ENCODE measurements at regions not wholly inside any gene's neighbourhood (a gene's known extent, or its start where the extent isn't known, plus 50 kb on each side); places are given as distances from the start of the nearest gene placed in this dataset.

- Histone ChIP-seq H3K36me3 (ENCODE audit: insufficient read depth, low read length) (no peaks in the 10 kb centered on the region), H3K9me3 (ENCODE audit: control insufficient read depth, insufficient read depth, low read length) (no peaks in the 10 kb centered on the region), H3K9ac (ENCODE audit: low read depth, low read length) (no peak overlapping the region), H3K4me1 (ENCODE audit: insufficient read depth, low read length) (no peaks in the 10 kb centered on the region)
Observed at GRCh38 chr5:61915646-61916045, 390.4 kb upstream of the KIF2A start.

GRCh38 chr5:61916621-61917620 is 389.1 kb upstream of the KIF2A start:
- Histone ChIP-seq H3K9me3 (ENCODE audit: control insufficient read depth, insufficient read depth, low read length) (no peaks in the 10 kb centered on the region), H3K9ac (ENCODE audit: low read depth, low read length) (no peak overlapping the region)

GRCh38 chr5:61918611-61919010 is 387.4 kb upstream of the KIF2A start:
- no peaks in the 10 kb centered on the region for H3K9me3 ChIP-seq (ENCODE audit: control insufficient read depth, insufficient read depth, low read length)
- peaks cover 7% of the 10 kb centered on the region for H3K4me1 ChIP-seq (ENCODE audit: insufficient read depth, low read length)
- no peak overlapping the region for H3K9ac ChIP-seq (ENCODE audit: low read depth, low read length)
- H3K36me3 ChIP-seq (ENCODE audit: insufficient read depth, low read length), result no peaks in the 10 kb centered on the region

More at GRCh38 chr5:61916621-61917620, 389.1 kb upstream of the KIF2A start:
- H3K4me1 ChIP-seq (ENCODE audit: insufficient read depth, low read length), result no peaks in the 10 kb centered on the region
- no peaks in the 10 kb centered on the region for H3K36me3 ChIP-seq (ENCODE audit: insufficient read depth, low read length)

- Histone ChIP-seq H3K4me1 (ENCODE audit: insufficient read depth, low read length) (peaks cover 9% of the 10 kb centered on the region), H3K9ac (ENCODE audit: low read depth, low read length) (no peak overlapping the region), H3K36me3 (ENCODE audit: insufficient read depth, low read length) (no peaks in the 10 kb centered on the region), H3K9me3 (ENCODE audit: control insufficient read depth, insufficient read depth, low read length) (no peaks in the 10 kb centered on the region)
Observed at GRCh38 chr5:61919920-61920319, 386.1 kb upstream of the KIF2A start.

- Histone ChIP-seq H3K9ac (ENCODE audit: low read depth, low read length) (no peak overlapping the region), H3K36me3 (ENCODE audit: insufficient read depth, low read length) (no peaks in the 10 kb centered on the region), H3K4me1 (ENCODE audit: insufficient read depth, low read length) (peaks cover 9% of the 10 kb centered on the region), H3K9me3 (ENCODE audit: control insufficient read depth, insufficient read depth, low read length) (no peaks in the 10 kb centered on the region)
Observed at GRCh38 chr5:61924251-61924650, 381.8 kb upstream of the KIF2A start.

DNA sequence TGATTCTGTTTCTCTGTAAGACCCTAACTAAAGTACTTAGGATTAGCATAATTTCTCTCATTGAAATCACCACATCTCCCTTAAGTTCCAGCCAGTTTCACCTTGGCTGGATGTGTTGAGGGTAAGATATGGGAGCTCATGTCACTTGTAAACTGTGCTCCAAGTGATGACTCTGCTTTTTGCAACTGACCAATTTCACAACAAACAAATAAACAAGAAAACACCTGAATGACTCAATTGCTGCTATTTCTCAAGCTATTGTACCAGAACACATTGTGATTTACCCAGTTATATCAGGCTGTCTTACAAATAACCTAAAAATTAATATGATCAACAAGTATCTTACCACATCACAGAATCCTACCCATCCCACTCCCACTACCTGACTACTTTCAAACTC is 379.1 kb upstream of the KIF2A start:
- Histone ChIP-seq H3K9me3 (ENCODE audit: control insufficient read depth, insufficient read depth, low read length) (no peaks in the 10 kb centered on the region), H3K36me3 (ENCODE audit: insufficient read depth, low read length) (no peaks in the 10 kb centered on the region), H3K9ac (ENCODE audit: low read depth, low read length) (no peak overlapping the region), H3K4me1 (ENCODE audit: insufficient read depth, low read length) (peaks cover 9% of the 10 kb centered on the region)

DNA sequence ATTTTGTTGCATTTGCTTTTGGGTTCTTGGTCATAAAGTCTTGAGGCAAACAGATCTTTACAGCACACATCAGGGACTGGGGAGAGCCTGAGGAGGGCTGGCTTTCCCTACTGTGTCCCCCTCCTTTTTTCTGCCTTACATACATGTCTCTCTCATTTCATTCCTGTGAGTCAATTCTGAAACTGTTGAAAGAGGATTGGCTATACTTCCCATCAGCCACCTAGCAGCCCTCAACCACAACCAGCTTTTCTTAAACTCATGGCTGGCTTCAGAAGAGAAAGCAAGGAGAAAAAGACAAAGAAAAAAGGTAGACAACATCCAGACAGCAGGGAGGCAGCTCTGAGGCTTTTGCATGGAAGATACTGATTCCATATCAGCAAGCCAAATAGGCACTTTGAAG is 374.8 kb upstream of the KIF2A start:
- Histone ChIP-seq H3K36me3 (ENCODE audit: insufficient read depth, low read length) (no peaks in the 10 kb centered on the region), H3K9me3 (ENCODE audit: control insufficient read depth, insufficient read depth, low read length) (no peaks in the 10 kb centered on the region), H3K9ac (ENCODE audit: low read depth, low read length) (no peak overlapping the region), H3K4me1 (ENCODE audit: insufficient read depth, low read length) (no peaks in the 10 kb centered on the region)

DNA sequence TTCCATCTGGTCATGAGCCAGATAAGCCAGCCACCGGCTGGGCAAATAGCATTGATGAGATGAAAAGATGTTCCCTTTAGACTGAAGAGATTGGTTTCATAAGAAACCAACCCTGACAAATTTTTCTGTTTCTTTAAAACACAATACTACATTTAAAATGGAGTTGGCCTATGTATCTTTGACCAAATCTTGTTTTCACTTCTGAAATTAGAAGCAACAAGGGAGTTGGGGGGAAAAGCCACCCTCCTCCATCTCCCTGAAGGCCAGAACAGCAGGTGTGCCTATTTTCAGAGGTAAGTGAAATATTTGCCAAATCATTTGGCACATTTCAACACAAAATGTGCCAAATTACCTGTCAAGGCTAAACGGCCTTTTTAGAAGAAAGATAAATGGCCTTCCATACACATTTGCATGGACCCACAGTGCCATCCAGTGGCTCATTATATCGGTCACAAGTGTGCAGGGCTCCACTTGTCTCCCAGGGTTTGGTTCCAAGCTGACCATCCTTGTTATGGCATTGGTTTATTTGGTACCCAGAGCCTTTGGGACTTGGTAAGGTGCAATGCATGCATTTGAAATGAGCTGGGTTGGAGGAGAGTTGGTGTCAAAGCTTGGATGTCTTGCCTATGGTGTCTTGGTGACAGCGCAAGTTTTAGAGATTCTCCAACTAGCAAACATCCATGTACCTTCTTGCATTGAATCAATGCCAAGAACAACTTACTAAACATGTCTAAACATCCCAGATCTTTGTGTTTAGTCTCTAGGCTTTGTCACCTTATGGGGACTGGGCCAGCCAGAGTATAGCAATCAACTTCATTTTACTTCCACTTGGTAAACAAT is 372.0 kb upstream of the KIF2A start:
- Histone ChIP-seq H3K9me3 (ENCODE audit: control insufficient read depth, insufficient read depth, low read length) (no peaks in the 10 kb centered on the region), H3K4me1 (ENCODE audit: insufficient read depth, low read length) (no peaks in the 10 kb centered on the region)

DNA sequence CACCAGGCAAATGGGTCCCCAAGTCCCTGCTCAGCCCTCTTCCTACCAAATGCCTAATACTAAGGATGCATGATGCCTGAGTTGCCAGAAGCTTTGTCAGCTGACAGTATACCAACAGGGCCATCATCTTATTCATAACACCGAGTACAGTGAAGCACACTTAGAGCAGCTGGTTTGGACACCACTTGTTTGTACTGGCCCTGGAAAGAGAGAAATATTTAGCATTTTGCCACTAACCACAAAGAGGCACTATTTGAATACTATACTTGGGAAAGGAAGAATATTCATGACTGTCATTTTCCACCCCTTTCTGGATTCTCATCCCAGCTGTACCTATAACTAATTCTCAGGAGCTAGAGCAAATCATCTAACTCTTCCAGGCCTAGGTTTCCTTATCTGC is 364.4 kb upstream of the KIF2A start:
- H3K4me1 ChIP-seq (ENCODE audit: insufficient read depth, low read length), result no peaks in the 10 kb centered on the region
- no peak overlapping the region for H3K9ac ChIP-seq (ENCODE audit: low read depth, low read length)
- no peaks in the 10 kb centered on the region for H3K36me3 ChIP-seq (ENCODE audit: insufficient read depth, low read length)
- H3K9me3 ChIP-seq (ENCODE audit: control insufficient read depth, insufficient read depth, low read length), result no peaks in the 10 kb centered on the region

More for the DNA sequence above, 372.0 kb upstream of the KIF2A start:
- Histone ChIP-seq H3K36me3 (ENCODE audit: insufficient read depth, low read length) (no peaks in the 10 kb centered on the region), H3K9ac (ENCODE audit: low read depth, low read length) (no peak overlapping the region)

DNA sequence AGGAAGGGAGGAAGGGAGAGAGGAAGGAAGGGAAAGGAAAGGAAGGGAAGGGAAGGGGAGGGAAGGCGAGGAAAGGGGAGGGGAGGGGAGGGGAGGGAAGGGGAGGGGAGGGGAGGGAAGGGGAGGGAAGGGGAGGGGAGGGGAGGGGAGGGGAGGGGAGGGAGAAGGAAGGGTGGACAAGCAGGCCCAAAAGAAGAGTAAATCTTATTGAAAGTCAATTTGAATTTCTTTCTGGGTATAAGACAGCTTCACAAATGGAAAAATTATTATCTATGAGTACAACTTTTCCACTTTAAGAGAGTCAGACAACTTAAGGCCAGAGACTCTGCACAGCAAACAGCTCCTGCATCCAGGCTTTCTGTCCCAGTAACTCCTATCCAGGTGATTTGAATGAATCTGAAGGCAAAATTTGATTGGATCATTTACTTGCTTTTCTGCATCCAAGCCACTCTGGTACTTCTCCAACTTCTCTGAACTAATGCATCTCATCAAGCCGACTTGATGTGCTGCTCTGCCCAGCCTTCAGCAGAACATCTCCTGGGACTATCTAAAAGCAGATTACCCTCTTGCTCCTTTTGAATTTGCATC is 363.4 kb upstream of the KIF2A start:
- H3K36me3 ChIP-seq (ENCODE audit: insufficient read depth, low read length), result no peaks in the 10 kb centered on the region
- H3K9ac ChIP-seq (ENCODE audit: low read depth, low read length), result no peak overlapping the region
- no peaks in the 10 kb centered on the region for H3K9me3 ChIP-seq (ENCODE audit: control insufficient read depth, insufficient read depth, low read length)
- no peaks in the 10 kb centered on the region for H3K4me1 ChIP-seq (ENCODE audit: insufficient read depth, low read length)

GRCh38 chr5:61943713-61944112 is 362.3 kb upstream of the KIF2A start:
- H3K36me3 ChIP-seq (ENCODE audit: insufficient read depth, low read length), result no peaks in the 10 kb centered on the region
- H3K9me3 ChIP-seq (ENCODE audit: control insufficient read depth, insufficient read depth, low read length), result no peaks in the 10 kb centered on the region
- H3K9ac ChIP-seq (ENCODE audit: low read depth, low read length), result no peak overlapping the region
- no peaks in the 10 kb centered on the region for H3K4me1 ChIP-seq (ENCODE audit: insufficient read depth, low read length)

GRCh38 chr5:61948151-61948550 is 357.9 kb upstream of the KIF2A start:
- H3K9me3 ChIP-seq (ENCODE audit: control insufficient read depth, insufficient read depth, low read length), result no peaks in the 10 kb centered on the region
- H3K36me3 ChIP-seq (ENCODE audit: insufficient read depth, low read length), result no peaks in the 10 kb centered on the region
- no peaks in the 10 kb centered on the region for H3K4me1 ChIP-seq (ENCODE audit: insufficient read depth, low read length)
- H3K9ac ChIP-seq (ENCODE audit: low read depth, low read length), result no peak overlapping the region

DNA sequence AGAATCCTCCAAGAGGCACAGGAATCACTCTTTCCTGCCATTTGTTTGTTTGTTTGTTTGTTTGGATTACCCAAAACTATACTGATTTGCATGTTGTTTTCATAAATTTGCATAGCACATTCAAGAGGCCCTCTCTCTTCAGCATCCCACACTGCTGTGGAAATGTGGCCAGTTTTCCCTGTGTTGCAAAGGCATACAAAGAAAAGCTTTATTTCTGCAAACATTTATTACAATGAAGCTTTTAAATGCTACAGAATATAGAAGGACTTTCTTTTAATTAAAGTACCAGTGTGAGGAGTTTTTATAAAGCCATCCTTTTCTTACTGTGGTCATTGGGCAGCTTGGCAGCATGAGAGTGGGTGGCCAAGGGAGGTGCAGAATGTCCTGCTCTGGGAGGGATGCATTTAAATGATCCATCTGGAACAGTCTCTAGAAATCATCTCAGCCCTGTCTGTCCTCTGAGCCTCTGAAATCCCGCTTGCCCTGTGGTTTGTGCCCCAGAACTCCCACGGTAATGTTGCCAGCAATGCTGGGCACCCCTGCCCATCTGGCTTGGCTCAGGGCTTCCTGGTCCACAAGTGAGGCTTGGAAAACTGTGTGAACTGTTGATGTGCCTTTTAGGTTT is 356.8 kb upstream of the KIF2A start:
- H3K9ac ChIP-seq (ENCODE audit: low read depth, low read length), result no peak overlapping the region
- H3K9me3 ChIP-seq (ENCODE audit: control insufficient read depth, insufficient read depth, low read length), result no peaks in the 10 kb centered on the region
- peaks cover 4% of the 10 kb centered on the region for H3K4me1 ChIP-seq (ENCODE audit: insufficient read depth, low read length)
- no peaks in the 10 kb centered on the region for H3K36me3 ChIP-seq (ENCODE audit: insufficient read depth, low read length)
